Adrenal gland (tissue), 9 donors: ENCODE measurements at regions not wholly inside any gene's neighbourhood (a gene's known extent, or its start where the extent isn't known, plus 50 kb on each side); places are given as distances from the start of the nearest gene placed in this dataset.

Experiments used
- DNase-seq, 7 donors: peaks; one replicate each; pipeline ENCODE4 v3.0.0-alpha.2; 2019 to 2020
- H3K27ac ChIP-seq, 5 donors: fragments of 200-600 bp; sonication (generic) in 4 of 5; 1 replicate in 3 of 5; 2 replicates in 2 of 5; pipeline versions ENCODE4 v1.5.1 to v1.8.0; 2016 to 2020; ENCODE audit warnings: mild to moderate bottlenecking in 1 of 5
- H3K27me3 ChIP-seq: fragments of 200-600 bp; 2 replicates; pipeline ENCODE4 v1.8.0; 2021
- H3K36me3 ChIP-seq, 2 donors: fragments of 200-600 bp; replicated peaks in 1 of 2; 1 replicate in 1 of 2; 2 replicates in 1 of 2; pipeline versions ENCODE4 v1.5.1 to v1.8.0; 2018 to 2022
- H3K4me1 ChIP-seq, 2 donors: fragments of 200-600 bp; replicated peaks in 1 of 2; 1 replicate in 1 of 2; 2 replicates in 1 of 2; pipeline versions ENCODE4 v1.5.1 to v1.8.0; 2018 to 2021
- H3K4me3 ChIP-seq, 4 donors: fragments of 200-600 bp; sonication (generic) in 3 of 4; one replicate each; pipeline ENCODE4 v1.5.1; 2016 to 2018
- H3K9me3 ChIP-seq, 3 donors: fragments of 200-600 bp; sonication (generic) in 1 of 3; replicated peaks in 1 of 3; 1 replicate in 2 of 3; 2 replicates in 1 of 3; pipeline versions ENCODE4 v1.5.1 to v1.8.0; 2016 to 2021
- CTCF ChIP-seq, 6 experiments: fragments of 450-650 bp in 4 of 6; fragments of 200-600 bp in 2 of 6; sonication (generic) in 1 of 6; IDR thresholded peaks; 1 replicate in 5 of 6; 2 replicates in 1 of 6; pipeline versions ENCODE4 v1.5.1 to v1.8.0; 2016 to 2021; ENCODE audit warnings: antibody characterized with exemption in 6 of 6, mild to moderate bottlenecking in 2 of 6, moderate library complexity in 1 of 6
- POLR2A ChIP-seq, 2 donors: fragments of 450-650 bp; IDR thresholded peaks; one replicate each; pipeline ENCODE4 v1.6.1; 2017; ENCODE audit warnings: antibody characterized with exemption in 2 of 2, mild to moderate bottlenecking in 2 of 2, moderate library complexity in 1 of 2
- WGBS, 4 donors: extraction: QIAGEN DNeasy Blood & Tissue Kit in 2 of 4; methylation state at CpG; one replicate each; pipeline versions ENCODE4 v1.1.5 to v1.1.7; 2013 to 2017; 5-methylcytosine and 5-hydroxymethylcytosine counted together
- intact Hi-C, 2 donors: fragments of 100-400 bp; cut with DNase I; formaldehyde crosslinking; loops; one replicate each; pipeline versions ENCODE4 v1.14.1 to v1.15.0; 2022 to 2023
- donor health status: healthy with polysubstance abuse.
- donor health status: Bipolar disorder and iron deficiency.
- donor health status: DM: yes; HTN: yes; CAD: no.
- donor health status: DM: no; HTN: no; CAD: no.
- donor health status: DM: no; HTN: no; CAD: no.

GRCh38 chr2:238771218-238771617 lies 76.7 kb upstream of the TWIST2 start:
- Histone ChIP-seq H3K27me3 (peaks cover 10% of the 10 kb centered on the region), H3K36me3 (no peaks in the 10 kb centered on the region), H3K4me3 (no peak overlapping the region), H3K27ac (no peak overlapping the region), H3K4me1 (no peaks in the 10 kb centered on the region), H3K9me3 (no peaks in the 10 kb centered on the region)
- TF ChIP-seq CTCF (IDR thresholded peaks at IDR 0.05) = no peak
- TF ChIP-seq POLR2A (IDR thresholded peaks at IDR 0.05) = no peak
- intact Hi-C loops = no loop called here
- no peak for DNase-seq
- 32 to 61% (median 36%) methylated on average over 6 of the region's 6 CpGs for WGBS, 4 donors

GRCh38 chr2:238771639-238772038 lies 76.2 kb upstream of the TWIST2 start:
- no peak for DNase-seq
- Histone ChIP-seq H3K27ac (no peak overlapping the region), H3K27me3 (peaks cover 10% of the 10 kb centered on the region), H3K4me1 (no peaks in the 10 kb centered on the region), H3K36me3 (no peaks in the 10 kb centered on the region), H3K4me3 (no peak overlapping the region), H3K9me3 (no peaks in the 10 kb centered on the region)
- TF ChIP-seq CTCF (IDR thresholded peaks at IDR 0.05) (no peak), POLR2A (IDR thresholded peaks at IDR 0.05) (no peak)
- intact Hi-C loops = no loop called here
- 59 to 63% (median 63%) methylated on average over 15 of the region's 15 CpGs for WGBS, 4 donors

GRCh38 chr2:238772635-238773297 lies 75.1 kb upstream of the TWIST2 start:
- TF ChIP-seq CTCF (IDR thresholded peaks at IDR 0.05) (no peak), POLR2A (IDR thresholded peaks at IDR 0.05) (no peak)
- intact Hi-C loops = no loop called here
- H3K36me3 ChIP-seq = no peaks in the 10 kb centered on the region
- H3K4me3 ChIP-seq = no peak overlapping the region
- DNase-seq = no peak
- no peaks in the 10 kb centered on the region for H3K4me1 ChIP-seq
- H3K27me3 ChIP-seq = peaks cover 10% of the 10 kb centered on the region
- H3K9me3 ChIP-seq = no peaks in the 10 kb centered on the region
- no peak overlapping the region for H3K27ac ChIP-seq
- WGBS, 4 donors = 78 to 93% (median 87%) methylated on average over 14 to 21 of the region's 21 CpGs

DNA sequence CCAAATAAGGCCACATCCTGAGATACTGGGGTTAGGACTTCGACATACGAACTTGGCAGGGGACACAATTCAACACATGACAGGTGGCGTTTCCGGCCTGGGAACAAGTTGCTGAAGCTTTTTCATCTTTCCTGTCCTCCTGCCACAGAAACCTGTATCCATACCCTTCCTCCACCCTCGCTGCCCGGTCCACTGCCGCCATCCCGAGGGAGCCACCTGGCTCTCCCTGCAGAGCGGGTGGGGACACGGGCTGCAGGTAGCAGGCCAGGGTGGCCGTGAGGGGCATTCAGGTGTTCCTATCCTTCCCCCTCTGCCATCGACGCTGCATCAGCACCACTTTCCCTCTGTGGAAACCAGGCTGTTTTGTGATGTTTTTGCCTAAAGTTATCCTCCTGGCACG lies 74.4 kb upstream of the TWIST2 start:
- no peak overlapping the region for H3K27ac ChIP-seq
- H3K9me3 ChIP-seq = no peaks in the 10 kb centered on the region
- no peak overlapping the region for H3K4me3 ChIP-seq
- no peak for DNase-seq
- peaks cover 10% of the 10 kb centered on the region for H3K27me3 ChIP-seq
- intact Hi-C loops = no loop called here
- H3K4me1 ChIP-seq = no peaks in the 10 kb centered on the region
- WGBS, 4 donors = 90 to 94% (median 92%) methylated on average over 13 to 14 of the region's 14 CpGs
- no peaks in the 10 kb centered on the region for H3K36me3 ChIP-seq
- TF ChIP-seq CTCF (IDR thresholded peaks at IDR 0.05) (no peak), POLR2A (IDR thresholded peaks at IDR 0.05) (no peak)
